Trophoblast cell (in vitro differentiated cells and primary cell): ENCODE measurements at regions not wholly inside any gene's neighbourhood (a gene's known extent, or its start where the extent isn't known, plus 50 kb on each side); places are given as distances from the start of the nearest gene placed in this dataset.

Source experiments
- DNase-seq, 2 donors: peaks; one replicate each; pipeline ENCODE4 v3.0.0-alpha.2; 2016
- H2AFZ ChIP-seq: 2 replicates; pipeline ENCODE4 v1.6.1; 2013; ENCODE audit warnings: low read length, moderate library complexity, mild to moderate bottlenecking; ENCODE audit not compliant: insufficient read depth, poor library complexity
- H2AK5ac ChIP-seq: 2 replicates; pipeline ENCODE4 v1.6.1; 2013; ENCODE audit warnings: mild to moderate bottlenecking, low read length
- H2BK120ac ChIP-seq: 2 replicates; pipeline ENCODE4 v1.6.1; 2013; ENCODE audit warnings: low read length, mild to moderate bottlenecking, moderate library complexity; ENCODE audit not compliant: insufficient read depth, poor library complexity
- H2BK12ac ChIP-seq: 2 replicates; pipeline ENCODE4 v1.6.1; 2013; ENCODE audit warnings: mild to moderate bottlenecking, low read length, moderate library complexity
- H2BK5ac ChIP-seq: 2 replicates; pipeline ENCODE4 v1.6.1; 2013; ENCODE audit warnings: low read length, low read depth, moderate library complexity, mild to moderate bottlenecking; ENCODE audit not compliant: poor library complexity
- H3K14ac ChIP-seq: 2 replicates; pipeline ENCODE4 v1.6.1; 2013; ENCODE audit warnings: mild to moderate bottlenecking, low read length
- H3K18ac ChIP-seq: 2 replicates; pipeline ENCODE4 v1.6.1; 2013; ENCODE audit warnings: mild to moderate bottlenecking, low read length
- H3K23ac ChIP-seq: 2 replicates; pipeline ENCODE4 v1.6.1; 2013; ENCODE audit warnings: low read length
- H3K27ac ChIP-seq: 2 replicates; pipeline ENCODE4 v1.5.1; 2013; ENCODE audit warnings: low read depth, mild to moderate bottlenecking, inconsistent platforms, low read length, moderate library complexity
- H3K27me3 ChIP-seq: 2 replicates; pipeline ENCODE4 v1.6.1; 2013; ENCODE audit warnings: inconsistent platforms, mild to moderate bottlenecking, low read length, moderate library complexity; ENCODE audit not compliant: insufficient read depth
- H3K36me3 ChIP-seq, 2 experiments: 1 replicate in 1 of 2; 2 replicates in 1 of 2; pipeline ENCODE4 v1.6.1; 2013; ENCODE audit warnings: low read length in 2 of 2, mild to moderate bottlenecking in 2 of 2, moderate library complexity in 1 of 2; ENCODE audit not compliant: insufficient read depth in 2 of 2, control insufficient read depth in 1 of 2
- H3K4ac ChIP-seq: 2 replicates; pipeline ENCODE4 v1.6.1; 2013; ENCODE audit warnings: low read depth, mild to moderate bottlenecking, low read length, moderate library complexity
- H3K4me1 ChIP-seq, 2 experiments: 1 replicate in 1 of 2; 2 replicates in 1 of 2; pipeline ENCODE4 v1.6.1; 2013; ENCODE audit warnings: low read length in 2 of 2, mild to moderate bottlenecking in 2 of 2, moderate library complexity in 1 of 2; ENCODE audit not compliant: insufficient read depth in 2 of 2, control insufficient read depth in 1 of 2
- H3K4me2 ChIP-seq: 2 replicates; pipeline ENCODE4 v1.6.1; 2013; ENCODE audit warnings: inconsistent platforms, mild to moderate bottlenecking, low read length, moderate library complexity
- H3K4me3 ChIP-seq: 2 replicates; pipeline ENCODE4 v1.5.1; 2013; ENCODE audit warnings: mild to moderate bottlenecking, low read depth, low read length, inconsistent platforms
- H3K79me1 ChIP-seq: one replicate; pipeline ENCODE4 v1.6.1; 2013; ENCODE audit warnings: low read length
- H3K79me2 ChIP-seq: 2 replicates; pipeline ENCODE4 v1.6.1; 2013; ENCODE audit warnings: low read length, mild to moderate bottlenecking; ENCODE audit not compliant: control insufficient read depth, insufficient read depth, poor library complexity
- H3K9ac ChIP-seq: 2 replicates; pipeline ENCODE4 v1.6.1; 2013; ENCODE audit warnings: mild to moderate bottlenecking, low read length
- H3K9me3 ChIP-seq: 2 replicates; pipeline ENCODE4 v1.6.1; 2013; ENCODE audit warnings: low read depth, mild to moderate bottlenecking, control low read depth, inconsistent platforms, low read length; ENCODE audit not compliant: insufficient read depth
- H4K12ac ChIP-seq: 2 replicates; pipeline ENCODE4 v1.6.1; 2013; ENCODE audit warnings: low read depth, mild to moderate bottlenecking, low read length, moderate library complexity
- H4K8ac ChIP-seq: 2 replicates; pipeline ENCODE4 v1.6.1; 2013; ENCODE audit warnings: low read depth, mild to moderate bottlenecking, low read length, moderate library complexity
- H4K91ac ChIP-seq: one replicate; pipeline ENCODE4 v1.6.1; 2013; ENCODE audit warnings: low read depth, mild to moderate bottlenecking, low read length, moderate library complexity
- WGBS: extraction: QIAGEN DNeasy Blood & Tissue Kit; methylation state at CpG from one replicate; pipeline ENCODE4 v1.1.7; 2013; ENCODE audit warnings: missing lambda C conversion rate; ENCODE audit not compliant: insufficient read length, insufficient coverage; ENCODE audit errors: extremely low coverage; 5-methylcytosine and 5-hydroxymethylcytosine counted together

DNA sequence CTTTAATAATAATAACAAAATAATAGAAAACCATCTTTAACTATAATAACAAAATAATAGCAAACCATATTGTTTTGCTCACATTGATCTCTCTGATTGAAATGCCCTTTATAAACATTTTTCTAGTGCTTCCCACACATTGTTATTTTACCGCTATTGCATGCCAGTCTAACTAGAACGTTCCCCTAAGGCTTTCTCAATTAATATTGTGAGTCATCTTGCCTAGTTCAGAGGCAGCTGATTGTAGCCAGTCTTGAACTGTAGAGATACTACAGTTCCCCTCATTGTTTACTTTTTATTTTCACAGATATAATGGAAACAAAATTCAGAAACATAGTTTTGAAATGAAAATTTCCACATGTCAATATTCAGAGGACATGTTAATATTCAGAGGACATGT, 192.3 kb upstream of the ADGRL4 start:
- Histone ChIP-seq H2AK5ac (no peak overlapping the region), H4K91ac (no peak overlapping the region), H3K4me3 (no peak overlapping the region), H2AFZ (no peak overlapping the region), H2BK120ac (no peak overlapping the region), H2BK12ac (no peak overlapping the region), H3K4ac (no peak overlapping the region), H3K36me3 (no peaks in the 10 kb centered on the region), H3K27me3 (no peaks in the 10 kb centered on the region), H3K9ac (no peak overlapping the region), H4K8ac (no peak overlapping the region), H3K4me2 (no peak overlapping the region), H3K9me3 (no peaks in the 10 kb centered on the region), H3K23ac (no peak overlapping the region), H3K79me1 (no peaks in the 10 kb centered on the region), H3K79me2 (no peaks in the 10 kb centered on the region), H3K27ac (no peak overlapping the region), H3K14ac (no peak overlapping the region), H3K18ac (no peak overlapping the region), H3K4me1 (no peaks in the 10 kb centered on the region), H4K12ac (no peak overlapping the region), H2BK5ac (no peak overlapping the region)
- no CpG with 5 or more reads among the region's 2 CpGs for WGBS
- peak in 1 of 2 donors; percentile 57 for DNase-seq

DNA sequence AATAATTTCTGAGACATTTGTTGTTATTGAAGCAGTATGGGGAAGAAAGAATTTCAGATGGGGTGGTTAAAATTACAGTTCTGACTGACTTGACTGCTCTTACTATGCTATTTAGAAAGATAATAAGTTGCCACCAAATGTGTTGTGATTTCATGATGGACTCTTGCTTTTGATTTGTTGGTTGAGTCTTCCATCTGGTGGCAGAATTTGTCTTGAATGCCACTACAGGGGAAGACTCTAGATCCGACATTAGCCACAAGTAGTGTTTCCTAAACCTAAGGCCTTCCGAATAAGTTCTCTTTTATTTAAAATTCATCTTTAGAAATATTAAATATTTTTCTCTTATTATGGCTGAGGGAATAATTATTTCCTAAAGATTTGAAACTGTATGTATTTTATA, 190.9 kb upstream of the ADGRL4 start:
- H2BK12ac ChIP-seq, result no peak overlapping the region
- no peak overlapping the region for H2BK5ac ChIP-seq
- H2AFZ ChIP-seq, result no peak overlapping the region
- no peaks in the 10 kb centered on the region for H3K36me3 ChIP-seq
- H3K4me2 ChIP-seq, result no peak overlapping the region
- no peak overlapping the region for H4K12ac ChIP-seq
- no peak overlapping the region for H3K23ac ChIP-seq
- H3K79me1 ChIP-seq, result peaks cover 4% of the 10 kb centered on the region
- H4K91ac ChIP-seq, result no peak overlapping the region
- H3K4ac ChIP-seq, result no peak overlapping the region
- no peak overlapping the region for H4K8ac ChIP-seq
- H3K14ac ChIP-seq, result no peak overlapping the region
- no peak overlapping the region for H3K27ac ChIP-seq
- H3K4me3 ChIP-seq, result no peak overlapping the region
- H3K9ac ChIP-seq, result no peak overlapping the region
- no peak overlapping the region for H2AK5ac ChIP-seq
- H2BK120ac ChIP-seq, result no peak overlapping the region
- H3K79me2 ChIP-seq, result no peaks in the 10 kb centered on the region
- no peaks in the 10 kb centered on the region for H3K27me3 ChIP-seq
- DNase-seq, result peak; percentile 1 to 55
- peaks cover 0 to 2% of the 10 kb centered on the region in 2 experiments for H3K4me1 ChIP-seq
- no peaks in the 10 kb centered on the region for H3K9me3 ChIP-seq
- WGBS, result no CpG with 5 or more reads among the region's 2 CpGs
- H3K18ac ChIP-seq, result no peak overlapping the region

DNA sequence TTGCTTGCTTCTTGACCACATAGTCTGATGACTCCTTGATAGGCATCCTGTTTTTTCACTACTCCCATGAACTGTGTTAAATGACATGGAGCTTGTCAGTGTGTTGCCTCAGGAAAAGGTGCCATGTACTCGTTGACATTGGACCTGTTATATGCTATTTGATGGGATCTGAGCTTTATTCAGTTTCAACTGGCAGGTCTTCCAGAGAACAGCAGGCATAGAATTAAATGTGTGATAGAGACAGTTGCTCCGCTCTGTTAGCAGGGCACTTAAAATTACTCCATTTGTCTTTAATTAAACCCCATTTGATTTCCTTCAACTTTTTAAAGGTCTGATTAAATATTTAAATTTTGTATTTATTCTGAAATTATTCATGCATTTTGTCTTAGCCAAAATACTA, 189.7 kb upstream of the ADGRL4 start:
- no peak overlapping the region for H2AFZ ChIP-seq
- H3K4me2 ChIP-seq, result no peak overlapping the region
- H3K14ac ChIP-seq, result no peak overlapping the region
- H4K8ac ChIP-seq, result no peak overlapping the region
- no peak overlapping the region for H3K4ac ChIP-seq
- H3K79me1 ChIP-seq, result peaks cover 4% of the 10 kb centered on the region
- no peak overlapping the region for H2AK5ac ChIP-seq
- H3K18ac ChIP-seq, result no peak overlapping the region
- no peaks in the 10 kb centered on the region for H3K79me2 ChIP-seq
- H3K4me3 ChIP-seq, result no peak overlapping the region
- H3K27me3 ChIP-seq, result no peaks in the 10 kb centered on the region
- no peaks in the 10 kb centered on the region for H3K9me3 ChIP-seq
- H2BK5ac ChIP-seq, result no peak overlapping the region
- no peaks in the 10 kb centered on the region for H3K36me3 ChIP-seq
- H3K23ac ChIP-seq, result no peak overlapping the region
- H2BK120ac ChIP-seq, result no peak overlapping the region
- no peak overlapping the region for H4K91ac ChIP-seq
- H4K12ac ChIP-seq, result no peak overlapping the region
- H3K27ac ChIP-seq, result no peak overlapping the region
- no peak overlapping the region for H2BK12ac ChIP-seq
- no peak overlapping the region for H3K9ac ChIP-seq
- peaks cover 0 to 2% of the 10 kb centered on the region in 2 experiments for H3K4me1 ChIP-seq
- WGBS, result no CpG with 5 or more reads among the region's 2 CpGs
- no peak for DNase-seq

DNA sequence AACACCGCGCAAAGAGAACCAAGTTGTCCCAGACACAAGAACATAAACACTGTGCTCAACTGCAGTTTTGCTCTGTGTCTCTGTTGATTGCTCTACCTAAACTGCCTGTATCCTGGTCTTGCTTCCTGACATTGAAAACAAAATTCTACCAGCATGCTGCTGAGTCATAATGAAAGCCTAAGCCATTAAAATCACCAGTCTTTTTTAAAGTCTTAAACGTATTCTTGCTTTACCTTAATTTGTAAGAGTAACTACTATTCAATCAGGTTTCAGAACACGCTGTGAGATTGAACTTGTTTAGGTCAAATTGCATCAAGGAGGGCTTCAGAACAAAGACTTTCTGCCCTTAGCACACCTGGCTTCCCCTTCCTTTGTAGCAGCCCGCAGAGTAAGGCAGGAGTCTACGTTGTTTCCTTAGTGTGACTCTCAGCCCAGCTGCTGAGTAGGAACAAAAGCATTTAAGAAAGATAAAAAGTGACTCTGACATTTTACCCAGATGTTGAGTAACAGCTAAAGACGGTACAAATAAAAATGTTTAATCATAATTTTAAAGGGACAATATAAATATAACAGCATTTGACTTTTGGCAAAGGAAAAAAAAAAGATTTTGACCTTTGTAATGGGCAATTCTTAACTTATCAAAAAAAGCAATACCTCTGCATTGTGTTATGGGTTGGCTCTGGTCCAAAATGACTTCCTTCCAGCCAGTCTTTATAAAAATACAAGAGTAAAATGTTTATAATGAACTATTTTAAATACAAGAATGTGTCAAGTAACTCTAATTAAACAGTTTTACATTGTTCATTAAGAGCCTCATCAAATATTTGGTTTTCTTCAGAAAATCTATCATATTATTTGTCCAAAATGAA, 186.9 kb upstream of the ADGRL4 start:
- peak overlapping the region; percentile 24 for H4K91ac ChIP-seq
- H2AK5ac ChIP-seq, result no peak overlapping the region
- H3K4me2 ChIP-seq, result no peak overlapping the region
- H2BK120ac ChIP-seq, result peak overlapping the region; percentile 43
- no peaks in the 10 kb centered on the region for H3K27me3 ChIP-seq
- no peak overlapping the region for H3K4me3 ChIP-seq
- H2AFZ ChIP-seq, result no peak overlapping the region
- H3K4ac ChIP-seq, result no peak overlapping the region
- peaks cover 4% of the 10 kb centered on the region for H3K79me1 ChIP-seq
- no peak overlapping the region for H2BK12ac ChIP-seq
- H4K8ac ChIP-seq, result peak overlapping the region; percentile 73
- H3K9me3 ChIP-seq, result no peaks in the 10 kb centered on the region
- no peaks in the 10 kb centered on the region for H3K79me2 ChIP-seq
- H3K36me3 ChIP-seq, result no peaks in the 10 kb centered on the region
- WGBS, result no CpG with 5 or more reads among the region's 7 CpGs
- peak overlapping the region; percentile 40 for H2BK5ac ChIP-seq
- H3K4me1 ChIP-seq, result peaks cover 0 to 2% of the 10 kb centered on the region in 2 experiments
- no peak overlapping the region for H3K9ac ChIP-seq
- no peak overlapping the region for H4K12ac ChIP-seq
- peak; percentile 48 to 85 for DNase-seq
- H3K14ac ChIP-seq, result no peak overlapping the region
- H3K23ac ChIP-seq, result no peak overlapping the region
- peak overlapping the region; percentile 40 for H3K27ac ChIP-seq
- H3K18ac ChIP-seq, result no peak overlapping the region
